ENCODE measurements at regions not wholly inside any gene's neighbourhood (a gene's known extent, or its start where the extent isn't known, plus 50 kb on each side); places are given as distances from the start of the nearest gene placed in this dataset.

DNA sequence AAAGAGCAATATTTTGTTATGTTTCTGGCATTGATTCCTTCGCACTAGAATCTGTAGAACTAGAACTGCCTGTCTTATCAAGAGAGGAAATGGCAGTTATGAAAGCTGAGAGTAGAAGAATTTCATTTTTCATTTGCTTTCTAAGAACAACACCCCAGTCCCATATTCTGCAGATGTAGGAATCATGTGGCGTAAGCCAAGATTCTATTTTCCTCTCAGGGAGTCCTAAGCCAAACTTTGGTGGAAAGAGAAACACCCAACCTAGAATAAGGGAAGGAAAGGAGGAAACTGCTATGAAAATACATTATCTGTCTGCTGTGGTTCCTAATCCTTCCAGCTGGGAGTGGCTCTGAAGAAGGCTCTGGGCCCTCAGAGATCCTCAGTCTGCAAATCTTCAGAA, 1176.9 kb upstream of the C9orf72 start:
- TF ChIP-seq, protein P1, sequence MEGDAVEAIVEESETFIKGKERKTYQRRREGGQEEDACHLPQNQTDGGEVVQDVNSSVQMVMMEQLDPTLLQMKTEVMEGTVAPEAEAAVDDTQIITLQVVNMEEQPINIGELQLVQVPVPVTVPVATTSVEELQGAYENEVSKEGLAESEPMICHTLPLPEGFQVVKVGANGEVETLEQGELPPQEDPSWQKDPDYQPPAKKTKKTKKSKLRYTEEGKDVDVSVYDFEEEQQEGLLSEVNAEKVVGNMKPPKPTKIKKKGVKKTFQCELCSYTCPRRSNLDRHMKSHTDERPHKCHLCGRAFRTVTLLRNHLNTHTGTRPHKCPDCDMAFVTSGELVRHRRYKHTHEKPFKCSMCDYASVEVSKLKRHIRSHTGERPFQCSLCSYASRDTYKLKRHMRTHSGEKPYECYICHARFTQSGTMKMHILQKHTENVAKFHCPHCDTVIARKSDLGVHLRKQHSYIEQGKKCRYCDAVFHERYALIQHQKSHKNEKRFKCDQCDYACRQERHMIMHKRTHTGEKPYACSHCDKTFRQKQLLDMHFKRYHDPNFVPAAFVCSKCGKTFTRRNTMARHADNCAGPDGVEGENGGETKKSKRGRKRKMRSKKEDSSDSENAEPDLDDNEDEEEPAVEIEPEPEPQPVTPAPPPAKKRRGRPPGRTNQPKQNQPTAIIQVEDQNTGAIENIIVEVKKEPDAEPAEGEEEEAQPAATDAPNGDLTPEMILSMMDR (IDR thresholded peaks at IDR 0.05; ENCODE audit: control extremely low read depth in 1 of 3, insufficient read depth in 1 of 3, low read depth in 1 of 3, low read length in 3 of 3): no peak
- no peak for TF ChIP-seq RXRA (IDR thresholded peaks at IDR 0.05; ENCODE audit: insufficient read depth, low read depth, low read length)
- TF ChIP-seq HDAC2 (IDR thresholded peaks at IDR 0.05; ENCODE audit: borderline replicate concordance in 1 of 2, low read depth in 2 of 2, low read length in 2 of 2): no peak
- TF ChIP-seq, protein P2, sequence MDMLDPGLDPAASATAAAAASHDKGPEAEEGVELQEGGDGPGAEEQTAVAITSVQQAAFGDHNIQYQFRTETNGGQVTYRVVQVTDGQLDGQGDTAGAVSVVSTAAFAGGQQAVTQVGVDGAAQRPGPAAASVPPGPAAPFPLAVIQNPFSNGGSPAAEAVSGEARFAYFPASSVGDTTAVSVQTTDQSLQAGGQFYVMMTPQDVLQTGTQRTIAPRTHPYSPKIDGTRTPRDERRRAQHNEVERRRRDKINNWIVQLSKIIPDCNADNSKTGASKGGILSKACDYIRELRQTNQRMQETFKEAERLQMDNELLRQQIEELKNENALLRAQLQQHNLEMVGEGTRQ (IDR thresholded peaks at IDR 0.05; ENCODE audit: low read length): no peak
- no peak for TF ChIP-seq TEAD4 (IDR thresholded peaks at IDR 0.05; ENCODE audit: low read depth, low read length)
- TF ChIP-seq TAF1 (IDR thresholded peaks at IDR 0.05; ENCODE audit: low read depth, low read length): no peak
- no peak for TF ChIP-seq EP300 (IDR thresholded peaks at IDR 0.05; ENCODE audit: borderline replicate concordance in 1 of 2, low read depth in 2 of 2, low read length in 2 of 2)
